Stimulated activated CD4-positive, alpha-beta T cell treated with anti-CD3 and anti-CD28 coated beads, Interleukin-1b, Interleukin-23, amount 100 ng/mL, for 48 hours (primary cell): ENCODE measurements at regions not wholly inside any gene's neighbourhood (a gene's known extent, or its start where the extent isn't known, plus 50 kb on each side); places are given as distances from the start of the nearest gene placed in this dataset.

Experiments used
- DNase-seq: peaks from one replicate; pipeline ENCODE4 v3.0.0-alpha.2; 2020

DNA sequence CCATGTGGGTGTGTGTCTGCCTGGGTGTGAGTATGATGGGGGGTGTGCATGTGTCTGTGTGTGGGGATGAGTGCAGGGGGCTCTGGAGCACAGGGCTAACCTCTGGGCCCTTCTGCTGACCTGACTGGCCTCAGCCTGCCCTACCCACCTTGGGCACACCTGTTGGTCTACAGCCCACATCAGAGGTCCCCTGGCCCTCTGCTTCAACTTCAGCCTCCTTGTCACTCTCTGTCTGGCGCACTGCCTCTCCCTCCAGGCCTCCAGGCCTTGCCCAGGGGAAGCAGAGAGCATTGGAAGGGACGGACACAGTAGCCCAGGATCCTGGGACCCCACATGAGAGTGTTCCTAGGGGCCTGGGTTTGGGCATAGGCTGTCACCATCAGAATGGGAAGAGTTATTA, 115.4 kb downstream of the EFNB1 start:
- DNase-seq: no peak

DNA sequence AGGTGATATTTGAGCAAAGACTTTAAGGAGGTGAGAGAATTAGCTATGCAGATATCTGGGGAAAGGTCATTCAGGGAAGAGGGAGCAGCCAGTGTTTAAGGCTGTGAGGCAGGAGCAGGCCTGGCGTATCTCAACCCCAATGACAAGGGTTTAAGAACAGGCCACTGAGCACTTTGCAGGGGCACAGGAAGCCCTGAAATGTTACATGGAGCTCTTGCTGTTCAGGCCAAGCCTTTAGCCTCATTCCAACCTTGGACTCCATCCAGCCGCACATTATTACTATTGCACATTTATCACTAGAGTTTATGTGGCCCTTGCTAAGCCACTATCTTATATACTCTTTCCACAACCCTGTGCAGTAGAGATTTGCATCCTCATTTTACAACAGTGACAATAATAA, 114.0 kb downstream of the EFNB1 start:
- no peak for DNase-seq

GRCh38 chrX:68942104-68942503, 113.3 kb downstream of the EFNB1 start:
- no peak for DNase-seq

- no peak for DNase-seq
These were observed 112.6 kb downstream of the EFNB1 start for GRCh38 chrX:68941385-68941952.

DNA sequence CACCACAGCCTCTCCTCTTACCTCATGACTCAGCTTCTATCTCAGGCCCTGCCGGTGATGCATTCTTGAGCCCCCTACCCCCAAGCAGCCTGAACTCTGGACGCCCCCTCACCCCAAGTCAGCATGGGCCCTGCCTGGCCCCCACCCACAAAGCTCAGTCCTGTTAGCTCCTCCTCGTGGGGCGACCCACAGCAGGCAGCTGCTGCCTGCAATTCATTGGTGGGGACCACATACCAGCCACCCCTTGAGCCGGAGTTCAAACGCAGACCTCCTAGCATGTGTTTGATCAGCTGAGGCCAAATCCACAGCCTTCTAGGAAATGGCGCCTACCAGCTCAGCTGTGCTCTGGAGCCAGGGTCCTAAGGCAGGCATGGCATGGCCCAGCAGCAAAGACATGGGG, 111.8 kb downstream of the EFNB1 start:
- no peak for DNase-seq

- DNase-seq: no peak
These were observed 111.0 kb downstream of the EFNB1 start for GRCh38 chrX:68939868-68940267.

- DNase-seq: no peak
These were observed 109.6 kb downstream of the EFNB1 start for GRCh38 chrX:68938244-68939004.

DNA sequence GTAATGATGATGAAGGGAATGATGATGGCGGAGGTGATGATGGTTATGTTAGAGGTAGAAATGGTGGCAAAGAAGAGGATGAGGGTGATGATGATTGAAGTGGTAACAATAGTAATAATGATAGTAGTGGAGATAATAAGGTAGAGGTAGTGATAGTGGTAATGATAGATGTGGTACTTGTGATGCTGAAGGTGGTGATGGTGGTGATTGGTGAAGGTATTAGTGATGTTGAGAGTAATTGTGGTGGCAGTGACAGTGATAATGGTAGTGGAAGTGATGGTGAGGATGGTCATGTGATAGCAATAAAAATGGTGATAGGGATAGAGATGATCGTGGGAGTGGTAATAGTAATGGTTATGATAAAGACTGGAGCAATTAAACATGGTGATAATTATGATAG, 108.8 kb downstream of the EFNB1 start:
- DNase-seq: no peak

DNA sequence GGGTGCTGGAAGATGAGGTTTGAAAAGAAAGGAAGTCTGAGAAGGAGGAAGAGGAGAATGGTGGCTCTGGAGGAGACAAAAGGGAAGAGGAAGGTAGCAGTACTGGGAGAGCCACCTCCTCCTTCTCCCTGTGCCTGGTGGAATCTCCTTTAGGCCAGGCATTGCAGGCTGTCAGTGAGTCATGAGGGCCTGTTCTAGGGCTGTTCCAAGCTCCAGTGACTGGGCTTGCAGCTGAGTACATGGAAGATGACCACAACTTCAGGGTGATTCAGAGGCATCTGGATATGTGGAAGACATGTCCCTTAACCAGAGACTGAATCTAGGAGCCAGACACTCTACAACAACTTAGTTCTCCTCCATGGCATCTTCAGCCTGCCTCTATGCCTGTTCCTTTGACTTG, 107.8 kb downstream of the EFNB1 start:
- DNase-seq: no peak

DNA sequence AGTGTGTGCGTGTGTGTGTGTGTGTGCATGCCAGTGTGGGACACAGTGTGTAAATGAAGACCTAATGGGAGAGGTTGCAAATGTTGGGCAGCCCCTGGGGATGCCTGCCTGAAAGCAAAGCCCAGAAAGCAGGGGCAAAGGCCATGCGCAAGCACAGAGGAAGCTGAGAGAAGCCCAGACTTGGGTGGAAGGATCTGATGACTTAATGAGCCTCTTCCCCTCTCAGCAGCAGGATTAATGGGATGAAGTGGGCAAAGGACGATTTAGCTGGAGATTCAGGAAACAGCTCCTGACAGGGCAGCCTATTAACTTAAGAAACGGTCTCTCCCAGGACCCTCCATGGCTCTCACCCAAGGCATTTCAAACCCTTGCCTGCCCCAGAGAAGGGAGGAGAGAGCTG, 107.3 kb downstream of the EFNB1 start:
- no peak for DNase-seq

DNA sequence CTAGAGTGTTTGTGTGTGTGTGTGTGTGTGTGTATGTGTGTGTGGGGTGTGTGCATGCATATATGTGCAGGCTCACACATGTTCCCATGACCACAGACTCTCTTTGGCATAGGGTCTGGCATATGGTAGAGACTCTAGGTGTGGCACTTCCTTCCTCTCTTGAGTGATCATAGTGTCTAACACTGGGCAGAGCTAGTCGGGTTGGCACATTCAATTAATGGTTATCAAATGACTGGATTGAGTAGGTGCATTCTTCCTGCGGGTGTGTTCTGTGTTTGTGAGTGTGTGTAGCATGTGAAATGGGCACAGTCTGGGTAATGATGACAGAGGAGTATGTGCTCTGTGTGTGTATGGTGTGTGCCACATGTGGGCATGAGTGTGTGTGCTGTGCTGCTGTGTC, 106.5 kb downstream of the EFNB1 start:
- DNase-seq: no peak

DNA sequence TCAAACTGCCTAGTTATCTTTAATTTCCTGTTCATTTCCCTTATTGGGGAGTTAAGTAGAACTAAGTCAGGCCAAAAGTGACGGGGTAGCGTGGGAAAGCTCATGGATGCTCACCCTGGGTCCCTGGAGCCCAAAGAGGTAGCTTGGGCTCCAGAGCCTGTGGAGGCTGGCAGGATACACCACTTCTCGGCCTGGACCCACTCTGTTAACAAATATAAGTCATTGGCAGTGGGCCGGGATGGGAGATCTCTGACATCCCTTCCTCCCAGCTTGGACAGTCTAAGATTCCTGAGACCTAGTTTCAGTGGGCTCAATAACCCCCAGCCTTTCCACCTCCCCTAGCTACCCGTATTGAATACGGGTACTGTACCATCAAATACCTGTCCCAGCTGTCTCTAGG, 106.1 kb downstream of the EFNB1 start:
- no peak for DNase-seq

DNA sequence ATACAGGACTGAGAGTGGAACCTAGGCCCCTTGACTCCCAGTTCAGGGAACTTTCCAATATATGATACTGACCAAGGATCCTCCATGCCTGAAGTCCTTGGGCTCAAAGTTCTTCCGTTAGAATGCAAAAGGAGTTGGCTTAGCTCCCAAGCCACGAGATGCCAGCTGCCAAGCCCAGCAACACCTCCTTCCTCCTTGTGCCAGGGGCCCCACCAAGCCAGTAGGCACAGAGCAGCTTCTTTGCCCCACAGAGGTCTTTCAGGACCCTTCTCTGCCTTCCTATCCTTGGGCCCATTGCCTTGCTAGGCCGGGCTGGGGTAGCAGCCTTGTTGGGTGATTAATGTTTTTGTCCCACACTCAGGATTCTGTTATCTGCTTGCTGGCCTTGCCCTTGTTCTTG, 105.6 kb downstream of the EFNB1 start:
- DNase-seq: no peak

- DNase-seq: no peak
These were observed 103.8 kb downstream of the EFNB1 start for GRCh38 chrX:68932611-68933010.

- DNase-seq: no peak
These were observed 102.5 kb downstream of the EFNB1 start for GRCh38 chrX:68931345-68931744.

GRCh38 chrX:68930542-68931317, 101.9 kb downstream of the EFNB1 start:
- no peak for DNase-seq

DNA sequence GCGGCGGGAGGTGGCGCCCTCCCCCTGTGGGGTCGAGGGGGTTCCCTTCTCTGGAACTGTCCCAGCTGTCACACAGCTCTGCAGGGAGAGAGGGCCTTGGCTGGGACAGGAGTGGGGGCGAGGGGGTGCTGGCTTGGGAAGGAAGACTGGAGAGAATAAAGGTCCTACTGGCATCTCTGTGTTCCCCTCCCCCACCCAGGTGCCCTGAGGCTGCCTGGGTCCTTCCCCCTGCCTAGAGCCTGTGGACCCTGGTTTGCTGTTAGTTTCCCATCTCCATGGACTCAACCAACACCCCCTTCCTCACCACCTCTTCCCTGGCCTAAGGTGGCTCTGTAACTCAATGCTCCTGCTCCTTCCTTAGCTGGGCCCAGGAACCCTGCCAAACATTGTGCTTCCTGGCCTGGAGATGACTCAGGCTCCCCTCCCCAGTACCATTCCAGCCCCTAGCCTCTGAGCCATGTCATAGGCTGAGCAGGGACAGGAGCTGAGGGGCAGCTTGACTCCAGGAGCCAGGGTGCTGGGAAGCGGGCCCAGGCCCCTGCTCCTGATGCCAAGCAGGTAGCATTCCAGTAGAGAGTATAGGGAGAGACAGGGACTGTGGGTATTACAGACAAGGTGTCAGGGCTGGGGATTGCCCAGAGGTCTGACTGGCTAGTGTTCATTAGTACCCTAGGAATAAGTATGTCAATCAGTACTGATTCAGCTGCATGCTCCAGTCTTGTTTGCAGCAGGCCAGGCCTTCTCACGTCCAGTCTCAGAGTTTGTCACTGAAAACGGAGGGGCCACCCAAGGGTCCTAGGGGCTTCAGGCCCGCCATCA, 100.7 kb downstream of the EFNB1 start:
- DNase-seq: no peak

GRCh38 chrX:68928401-68928800, 99.6 kb downstream of the EFNB1 start:
- no peak for DNase-seq

DNA sequence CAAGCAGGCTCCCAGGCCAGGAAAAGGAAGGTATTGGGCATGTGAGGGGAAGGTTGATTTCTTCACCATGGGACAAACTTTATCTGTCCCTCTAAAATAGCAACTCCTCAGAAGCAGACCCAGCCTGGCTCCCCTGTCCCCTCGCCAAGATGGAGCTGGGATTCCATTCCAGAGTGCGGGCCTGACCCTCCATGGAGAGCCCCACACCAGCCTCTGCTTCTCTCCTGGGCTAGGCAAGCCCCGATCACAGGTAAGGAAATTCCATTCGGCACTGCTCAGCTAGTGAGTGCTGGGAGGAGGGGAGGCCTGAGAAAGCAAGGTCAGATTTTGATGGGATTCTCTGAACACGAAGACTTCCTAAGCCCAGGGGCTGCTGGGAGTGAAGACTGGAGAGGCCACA, 98.4 kb downstream of the EFNB1 start:
- no peak for DNase-seq

DNA sequence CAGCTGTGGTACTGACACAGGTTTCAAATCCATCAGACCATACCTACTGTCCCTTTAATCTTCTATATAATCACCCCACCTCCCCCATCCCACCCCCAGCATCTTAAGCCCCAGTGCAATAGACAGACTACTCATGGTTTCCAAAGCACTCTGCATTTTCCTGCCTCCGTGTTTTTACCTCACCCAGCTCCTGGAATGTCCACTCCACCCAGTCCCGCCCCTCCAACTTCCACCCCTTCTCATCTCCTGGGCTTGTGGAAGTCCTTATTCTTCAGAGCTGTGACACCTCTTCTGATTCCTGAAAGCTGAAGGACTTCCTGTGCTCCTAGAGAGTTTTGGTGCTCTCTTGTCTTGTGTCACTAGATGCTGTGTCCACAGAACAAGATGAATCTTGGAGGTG, 94.3 kb downstream of the EFNB1 start:
- no peak for DNase-seq

GRCh38 chrX:68922013-68922412, 93.2 kb downstream of the EFNB1 start:
- no peak for DNase-seq

GRCh38 chrX:68920561-68920960, 91.7 kb downstream of the EFNB1 start:
- no peak for DNase-seq

- DNase-seq: no peak
These were observed 90.9 kb downstream of the EFNB1 start for GRCh38 chrX:68919707-68920106.
